Left ventricle myocardium inferior (tissue), 1 donor: ENCODE measurements at regions not wholly inside any gene's neighbourhood (a gene's known extent, or its start where the extent isn't known, plus 50 kb on each side); places are given as distances from the start of the nearest gene placed in this dataset.

Experiments used
- DNase-seq: peaks from one replicate; pipeline ENCODE4 v3.0.0-alpha.2; 2020
- H3K27ac ChIP-seq: fragments of 200-600 bp; replicated peaks from 2 replicates; pipeline ENCODE4 v1.8.0; 2021
- H3K27me3 ChIP-seq: fragments of 200-600 bp; 2 replicates; pipeline ENCODE4 v1.8.0; 2021; ENCODE audit warnings: low read depth
- H3K36me3 ChIP-seq: fragments of 200-600 bp; 2 replicates; pipeline ENCODE4 v1.8.0; 2021
- H3K4me1 ChIP-seq: fragments of 200-600 bp; 2 replicates; pipeline ENCODE4 v1.8.0; 2021
- H3K4me3 ChIP-seq: fragments of 200-600 bp; 2 replicates; pipeline ENCODE4 v1.8.0; 2021; ENCODE audit warnings: mild to moderate bottlenecking, moderate library complexity
- H3K9me3 ChIP-seq: fragments of 200-600 bp; replicated peaks from 2 replicates; pipeline ENCODE4 v1.8.0; 2021
- intact Hi-C: fragments of 100-400 bp; cut with micrococcal nuclease; formaldehyde crosslinking; loops from one replicate; pipeline ENCODE4 v1.11.0; 2022
- TF ChIP-seq, protein P1 (sequence below): fragments of 200-600 bp; IDR thresholded peaks from 2 replicates; pipeline ENCODE4 v1.8.0; 2021; ENCODE audit warnings: antibody characterized with exemption, mild to moderate bottlenecking, borderline replicate concordance
- donor health status: DM: no; HTN: yes; CAD: no; lungs with severe emphysema.

DNA sequence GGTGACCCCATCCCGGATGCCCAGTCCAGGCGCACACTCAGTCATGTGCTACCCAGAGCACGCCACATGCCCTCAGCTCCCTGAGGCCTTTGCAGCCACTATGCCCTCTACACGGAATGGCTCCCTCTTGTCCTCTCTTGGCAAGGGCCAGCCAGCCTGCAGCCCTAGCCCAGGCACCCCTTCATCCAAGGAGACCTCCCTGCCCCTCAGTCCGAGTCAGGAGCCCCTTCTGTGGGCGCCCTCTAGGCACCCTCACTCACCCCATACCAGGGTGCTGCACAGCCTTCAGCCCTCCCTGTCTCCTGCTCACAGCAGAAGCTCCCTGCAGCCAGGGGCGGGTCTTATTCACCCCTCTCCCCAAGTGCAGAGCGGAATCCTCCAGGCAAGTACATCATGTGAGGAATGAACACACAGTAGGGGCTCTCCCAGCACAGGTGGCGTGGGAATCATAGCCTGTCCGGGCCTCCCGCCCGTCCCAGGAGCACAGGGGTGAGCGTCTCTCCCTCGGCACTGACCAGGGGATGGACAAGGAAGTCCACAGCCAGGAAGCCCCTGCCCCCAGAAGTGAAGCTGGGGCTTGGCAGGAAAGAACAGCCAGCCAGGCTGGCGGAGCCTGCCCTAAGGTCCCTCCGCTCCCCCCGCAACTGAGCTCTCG lies 186.9 kb downstream of the RBFOX3 start:
- TF ChIP-seq, protein P1, sequence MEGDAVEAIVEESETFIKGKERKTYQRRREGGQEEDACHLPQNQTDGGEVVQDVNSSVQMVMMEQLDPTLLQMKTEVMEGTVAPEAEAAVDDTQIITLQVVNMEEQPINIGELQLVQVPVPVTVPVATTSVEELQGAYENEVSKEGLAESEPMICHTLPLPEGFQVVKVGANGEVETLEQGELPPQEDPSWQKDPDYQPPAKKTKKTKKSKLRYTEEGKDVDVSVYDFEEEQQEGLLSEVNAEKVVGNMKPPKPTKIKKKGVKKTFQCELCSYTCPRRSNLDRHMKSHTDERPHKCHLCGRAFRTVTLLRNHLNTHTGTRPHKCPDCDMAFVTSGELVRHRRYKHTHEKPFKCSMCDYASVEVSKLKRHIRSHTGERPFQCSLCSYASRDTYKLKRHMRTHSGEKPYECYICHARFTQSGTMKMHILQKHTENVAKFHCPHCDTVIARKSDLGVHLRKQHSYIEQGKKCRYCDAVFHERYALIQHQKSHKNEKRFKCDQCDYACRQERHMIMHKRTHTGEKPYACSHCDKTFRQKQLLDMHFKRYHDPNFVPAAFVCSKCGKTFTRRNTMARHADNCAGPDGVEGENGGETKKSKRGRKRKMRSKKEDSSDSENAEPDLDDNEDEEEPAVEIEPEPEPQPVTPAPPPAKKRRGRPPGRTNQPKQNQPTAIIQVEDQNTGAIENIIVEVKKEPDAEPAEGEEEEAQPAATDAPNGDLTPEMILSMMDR, result no peak
- intact Hi-C loops, result no loop called here
- Histone ChIP-seq H3K9me3 (no peaks in the 10 kb centered on the region), H3K4me3 (no peak overlapping the region), H3K4me1 (no peaks in the 10 kb centered on the region), H3K27ac (no peak overlapping the region), H3K27me3 (peaks cover 97% of the 10 kb centered on the region), H3K36me3 (no peaks in the 10 kb centered on the region)
- no peak for DNase-seq

DNA sequence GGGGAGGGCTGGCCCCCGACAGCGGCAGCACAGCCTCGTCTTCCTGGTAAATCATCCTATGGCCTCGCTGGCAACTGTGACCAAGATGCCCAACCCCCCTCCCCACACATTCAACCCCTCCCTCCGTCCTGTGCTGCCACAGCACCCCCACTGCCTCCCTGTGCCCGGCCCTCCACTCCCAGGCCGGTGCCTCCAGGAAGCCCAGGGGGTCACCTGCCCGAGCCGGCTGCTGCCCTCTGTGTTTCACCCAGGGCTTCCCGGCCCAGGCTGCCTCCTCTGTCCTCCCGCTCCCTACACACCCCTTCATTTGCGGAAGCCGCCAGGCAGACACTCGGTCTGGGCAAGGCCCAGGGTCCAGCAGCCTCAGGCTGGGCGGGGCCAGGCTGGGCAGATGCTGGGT lies 188.6 kb downstream of the RBFOX3 start:
- Histone ChIP-seq H3K4me1 (no peaks in the 10 kb centered on the region), H3K36me3 (no peaks in the 10 kb centered on the region), H3K27ac (no peak overlapping the region), H3K27me3 (peaks cover 97% of the 10 kb centered on the region), H3K4me3 (no peak overlapping the region), H3K9me3 (no peaks in the 10 kb centered on the region)
- intact Hi-C loops, result no loop called here
- DNase-seq, result no peak
- TF ChIP-seq, protein P1, result no peak

DNA sequence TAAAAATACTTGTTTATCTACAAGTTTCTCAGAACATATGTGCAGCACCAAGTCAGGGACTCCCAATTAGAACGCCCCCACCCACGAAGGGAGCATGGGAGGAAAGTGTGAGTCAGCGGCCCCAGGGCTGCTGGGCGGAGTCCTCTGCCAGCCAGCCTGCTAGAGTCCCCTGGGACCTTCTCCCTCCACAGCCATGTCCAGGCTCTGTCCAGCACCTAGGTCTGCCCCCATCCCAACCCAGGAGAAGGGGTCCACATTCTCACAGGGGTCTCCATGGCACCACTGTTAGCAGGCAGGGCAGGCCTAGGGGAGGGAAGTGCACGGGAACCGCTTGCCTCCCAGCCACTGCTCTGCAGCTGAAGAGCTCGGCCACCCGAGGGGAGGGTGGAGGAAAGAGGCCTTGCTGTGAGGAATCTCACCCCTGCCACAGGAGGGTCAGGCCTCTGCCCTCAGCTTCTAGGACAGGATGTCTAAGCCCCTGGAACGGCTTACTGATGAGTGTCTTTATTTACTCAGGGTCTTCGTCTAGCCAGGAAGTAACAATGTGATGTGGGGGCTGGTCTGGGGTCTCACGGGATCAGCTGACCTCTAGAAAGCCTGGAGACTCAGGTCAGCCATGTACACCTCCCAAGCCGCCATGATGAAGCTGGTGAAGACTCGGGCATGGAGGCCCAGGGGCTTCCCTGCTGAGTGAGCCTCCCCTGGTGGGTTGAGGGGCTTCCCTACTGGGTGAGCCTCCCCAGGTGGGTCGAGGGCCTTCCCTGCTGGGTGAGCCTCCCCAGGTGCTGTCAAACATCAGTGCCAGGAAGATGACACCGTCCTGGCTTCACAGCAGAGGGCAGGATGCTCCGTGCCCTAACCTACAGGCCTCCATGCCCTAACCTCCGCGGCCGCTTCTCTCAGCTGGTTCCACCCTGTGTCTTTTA lies 190.3 kb downstream of the RBFOX3 start:
- H3K4me3 ChIP-seq, result no peak overlapping the region
- TF ChIP-seq, protein P1, result no peak
- no peaks in the 10 kb centered on the region for H3K36me3 ChIP-seq
- intact Hi-C loops, result no loop called here
- H3K27ac ChIP-seq, result no peak overlapping the region
- H3K27me3 ChIP-seq, result peaks cover 97% of the 10 kb centered on the region
- no peaks in the 10 kb centered on the region for H3K9me3 ChIP-seq
- no peak for DNase-seq
- H3K4me1 ChIP-seq, result no peaks in the 10 kb centered on the region

DNA sequence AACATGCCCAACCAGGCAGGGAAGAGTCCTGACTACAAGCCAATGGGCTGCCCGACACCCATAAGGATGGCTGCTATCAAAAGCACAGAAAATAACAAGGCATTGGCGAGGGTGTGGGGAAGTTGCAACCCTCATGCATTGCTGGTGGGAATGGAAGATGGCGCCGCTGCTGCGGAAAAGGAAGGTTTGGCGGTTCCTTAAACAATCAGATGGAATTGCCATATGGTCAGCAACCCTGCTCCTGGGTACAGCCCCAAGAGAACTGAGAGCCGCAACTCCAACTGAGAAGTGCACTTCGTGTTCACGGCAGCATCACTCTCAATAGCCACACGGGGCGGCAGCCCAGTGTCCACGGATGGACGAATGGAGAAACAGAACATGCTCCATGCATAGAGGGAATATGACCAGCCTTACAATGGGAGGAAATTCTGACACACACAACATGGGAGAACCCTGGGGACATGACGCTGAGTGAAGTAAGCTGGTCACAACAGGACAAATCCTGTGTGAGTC lies 193.3 kb downstream of the RBFOX3 start:
- Histone ChIP-seq H3K4me3 (no peak overlapping the region), H3K27me3 (peaks cover 97% of the 10 kb centered on the region), H3K36me3 (no peaks in the 10 kb centered on the region), H3K27ac (no peak overlapping the region), H3K9me3 (no peaks in the 10 kb centered on the region), H3K4me1 (no peaks in the 10 kb centered on the region)
- TF ChIP-seq, protein P1, result no peak
- intact Hi-C loops, result no loop called here
- no peak for DNase-seq

DNA sequence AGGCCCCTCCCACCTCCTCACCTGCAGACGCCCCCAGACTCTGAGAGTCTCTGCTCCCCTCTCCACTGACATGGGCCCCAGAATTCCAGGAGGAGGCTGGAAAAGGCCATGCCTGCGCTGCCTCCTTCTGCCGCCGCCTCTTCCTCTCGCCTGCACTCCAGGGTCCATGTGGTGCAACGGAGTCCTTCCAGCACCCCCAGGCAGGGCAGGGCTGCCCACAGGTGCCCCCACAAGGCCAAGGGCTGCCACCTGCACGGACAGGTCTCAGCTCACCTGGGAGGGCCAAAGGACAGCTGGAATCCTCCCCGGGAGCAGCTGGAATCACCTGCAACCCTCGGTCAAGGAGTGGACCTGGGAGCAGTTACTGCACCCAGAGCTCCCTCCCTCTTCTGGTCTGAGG lies 194.9 kb downstream of the RBFOX3 start:
- Histone ChIP-seq H3K4me3 (no peak overlapping the region), H3K27ac (no peak overlapping the region), H3K9me3 (no peaks in the 10 kb centered on the region), H3K4me1 (no peaks in the 10 kb centered on the region), H3K36me3 (no peaks in the 10 kb centered on the region), H3K27me3 (peaks cover 97% of the 10 kb centered on the region)
- DNase-seq, result no peak
- TF ChIP-seq, protein P1, result no peak
- intact Hi-C loops, result no loop called here
